Adipocyte (in vitro differentiated cells): ENCODE measurements at regions not wholly inside any gene's neighbourhood (a gene's known extent, or its start where the extent isn't known, plus 50 kb on each side); places are given as distances from the start of the nearest gene placed in this dataset.

Experiments used
- DNase-seq: peaks from one replicate; pipeline ENCODE4 v3.0.0-alpha.2; 2015; ENCODE audit warnings: low read depth
- H3K27me3 ChIP-seq: replicated peaks from 2 replicates; pipeline ENCODE4 v1.7.0; 2013; ENCODE audit warnings: mild to moderate bottlenecking, low read length, moderate library complexity; ENCODE audit not compliant: control insufficient read depth, insufficient read depth
- H3K36me3 ChIP-seq: 2 replicates; pipeline ENCODE4 v1.7.0; 2013; ENCODE audit warnings: low read length, mild to moderate bottlenecking, moderate library complexity; ENCODE audit not compliant: control insufficient read depth, insufficient read depth, severe bottlenecking
- H3K4me1 ChIP-seq: 2 replicates; pipeline ENCODE4 v1.7.0; 2013; ENCODE audit warnings: mild to moderate bottlenecking, low read length, moderate library complexity; ENCODE audit not compliant: control insufficient read depth, insufficient read depth
- H3K4me3 ChIP-seq: 2 replicates; pipeline ENCODE4 v1.7.0; 2013; ENCODE audit warnings: mild to moderate bottlenecking, low read length, moderate library complexity
- H3K9ac ChIP-seq: 2 replicates; pipeline ENCODE4 v1.7.0; 2013; ENCODE audit warnings: mild to moderate bottlenecking, low read length, moderate library complexity
- H3K9me3 ChIP-seq: 2 replicates; pipeline ENCODE4 v1.7.0; 2013; ENCODE audit warnings: mild to moderate bottlenecking, low read length, moderate library complexity; ENCODE audit not compliant: control insufficient read depth

- no peak for DNase-seq
Observed at GRCh38 chr16:8260140-8260539, 330.2 kb downstream of the TMEM114 start.

DNA sequence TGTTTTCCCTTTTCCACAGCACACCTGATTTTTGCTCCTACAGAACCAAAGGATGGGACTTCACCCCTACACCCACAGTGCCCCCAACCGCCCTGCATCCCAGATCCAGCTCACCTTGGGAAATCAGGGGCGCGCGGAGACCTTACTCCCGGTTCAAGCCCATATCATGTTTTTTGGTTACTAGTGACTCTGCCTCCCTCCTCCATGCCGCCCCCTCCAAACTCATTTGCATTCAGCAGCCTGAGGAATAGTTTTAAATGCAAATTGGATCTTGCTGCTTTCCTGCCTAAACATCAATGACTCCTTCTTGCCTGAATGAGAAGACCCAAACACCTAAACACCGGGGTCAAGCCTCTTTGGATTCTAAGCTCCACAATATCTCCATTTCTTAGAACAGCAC, 331.8 kb downstream of the TMEM114 start:
- H3K36me3 ChIP-seq = no peaks in the 10 kb centered on the region
- no peaks in the 10 kb centered on the region for H3K4me1 ChIP-seq

More at GRCh38 chr16:8260140-8260539, 330.2 kb downstream of the TMEM114 start:
- Histone ChIP-seq H3K9ac (no peak overlapping the region), H3K4me3 (no peak overlapping the region), H3K4me1 (no peaks in the 10 kb centered on the region), H3K27me3 (no peaks in the 10 kb centered on the region), H3K36me3 (no peaks in the 10 kb centered on the region), H3K9me3 (no peaks in the 10 kb centered on the region)

DNA sequence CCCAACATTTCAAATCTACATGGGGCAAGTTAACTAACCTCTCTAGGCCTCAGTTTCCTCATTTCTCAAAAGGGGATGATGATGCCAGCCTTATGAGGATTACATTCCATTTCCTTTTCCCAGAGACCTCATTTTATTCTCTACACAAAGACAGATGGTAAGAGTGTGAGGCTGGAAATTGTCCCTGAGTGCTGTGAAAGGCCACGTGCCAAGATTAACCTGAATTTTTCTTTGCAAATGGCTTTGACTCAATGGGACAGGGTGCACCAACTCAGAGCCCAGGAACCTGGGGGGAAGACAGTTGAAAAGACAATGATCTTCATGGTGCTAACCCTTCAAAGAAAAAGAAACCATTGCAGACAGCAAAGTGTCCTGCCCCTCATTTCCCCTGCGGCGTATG, 332.8 kb downstream of the TMEM114 start:
- no peak overlapping the region for H3K4me3 ChIP-seq
- H3K4me1 ChIP-seq = no peaks in the 10 kb centered on the region
- no peaks in the 10 kb centered on the region for H3K27me3 ChIP-seq
- no peak for DNase-seq
- H3K9me3 ChIP-seq = no peaks in the 10 kb centered on the region
- H3K36me3 ChIP-seq = no peaks in the 10 kb centered on the region
- no peak overlapping the region for H3K9ac ChIP-seq

More for the DNA sequence above, 331.8 kb downstream of the TMEM114 start:
- H3K9ac ChIP-seq = no peak overlapping the region
- no peaks in the 10 kb centered on the region for H3K9me3 ChIP-seq
- no peak overlapping the region for H3K4me3 ChIP-seq
- no peak for DNase-seq
- H3K27me3 ChIP-seq = no peaks in the 10 kb centered on the region

GRCh38 chr16:8254405-8254804, 335.9 kb downstream of the TMEM114 start:
- no peaks in the 10 kb centered on the region for H3K27me3 ChIP-seq
- H3K9ac ChIP-seq = no peak overlapping the region
- H3K9me3 ChIP-seq = no peaks in the 10 kb centered on the region
- no peaks in the 10 kb centered on the region for H3K4me1 ChIP-seq
- H3K4me3 ChIP-seq = no peak overlapping the region
- DNase-seq = no peak
- no peaks in the 10 kb centered on the region for H3K36me3 ChIP-seq

DNA sequence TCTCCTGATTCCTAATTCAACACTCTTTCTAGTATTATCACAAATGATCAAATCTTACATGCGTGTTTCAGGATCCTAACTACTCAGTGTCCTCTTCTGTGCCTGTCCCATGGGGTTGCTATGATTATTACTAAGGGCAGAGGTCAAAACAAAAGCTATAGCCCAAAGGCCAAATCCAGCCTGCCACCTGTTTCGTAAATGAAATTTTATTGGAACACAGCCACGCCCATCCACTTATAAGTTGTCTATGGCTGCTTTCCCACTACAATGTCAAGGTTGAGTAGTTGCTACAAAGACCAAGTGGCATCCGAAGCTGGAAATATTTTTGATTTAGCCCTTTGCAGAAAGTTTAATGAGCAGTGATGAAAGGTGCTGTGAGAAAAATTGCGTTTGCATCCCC, 336.6 kb downstream of the TMEM114 start:
- DNase-seq = no peak
- H3K4me3 ChIP-seq = no peak overlapping the region
- no peak overlapping the region for H3K9ac ChIP-seq
- H3K4me1 ChIP-seq = no peaks in the 10 kb centered on the region
- no peaks in the 10 kb centered on the region for H3K9me3 ChIP-seq
- H3K36me3 ChIP-seq = no peaks in the 10 kb centered on the region
- H3K27me3 ChIP-seq = no peaks in the 10 kb centered on the region

DNA sequence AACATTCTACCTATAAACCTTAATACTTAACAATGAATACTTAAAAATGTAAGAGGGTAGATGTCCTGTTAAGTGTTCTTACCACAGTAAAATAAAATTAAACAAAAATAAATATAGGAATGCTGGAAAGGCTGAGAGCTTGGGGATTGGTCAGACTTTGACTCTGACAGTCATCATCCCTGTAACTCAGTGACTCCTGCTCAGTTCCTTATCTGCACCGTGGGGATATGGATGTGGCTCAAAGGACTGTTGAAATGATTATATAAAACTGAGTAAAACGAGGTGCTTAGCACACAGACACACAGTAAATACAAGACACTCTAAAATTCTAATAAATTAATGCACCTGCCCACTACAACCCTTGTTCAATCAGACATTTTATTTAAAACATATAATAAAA, 338.6 kb downstream of the TMEM114 start:
- Histone ChIP-seq H3K4me3 (no peak overlapping the region), H3K9me3 (no peaks in the 10 kb centered on the region), H3K27me3 (no peaks in the 10 kb centered on the region), H3K36me3 (no peaks in the 10 kb centered on the region), H3K9ac (no peak overlapping the region), H3K4me1 (no peaks in the 10 kb centered on the region)
- no peak for DNase-seq

GRCh38 chr16:8251298-8251697, 339.0 kb downstream of the TMEM114 start:
- no peak for DNase-seq
- Histone ChIP-seq H3K36me3 (no peaks in the 10 kb centered on the region), H3K4me3 (no peak overlapping the region), H3K9ac (no peak overlapping the region), H3K9me3 (no peaks in the 10 kb centered on the region), H3K27me3 (no peaks in the 10 kb centered on the region), H3K4me1 (no peaks in the 10 kb centered on the region)

DNA sequence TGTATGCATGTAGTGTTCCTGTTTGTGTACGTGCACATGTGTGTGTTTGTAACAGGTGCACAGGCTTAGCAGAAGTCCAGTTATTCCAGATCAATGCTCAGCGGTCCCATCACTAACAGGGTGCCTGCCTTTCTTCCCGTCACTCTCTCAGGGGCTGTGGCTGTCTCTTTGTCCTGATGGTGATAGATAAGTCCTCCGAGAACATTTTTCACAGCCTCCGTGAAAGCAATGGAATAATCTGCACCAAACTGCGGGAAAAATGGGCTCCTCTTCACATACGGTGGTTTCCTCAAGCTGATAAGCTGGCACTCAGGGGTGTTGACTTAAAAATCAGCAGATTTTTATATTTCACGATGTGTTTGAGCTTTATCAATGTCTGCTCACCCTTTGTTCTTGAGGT, 342.3 kb downstream of the TMEM114 start:
- no peaks in the 10 kb centered on the region for H3K9me3 ChIP-seq
- no peak for DNase-seq
- H3K9ac ChIP-seq = no peak overlapping the region
- no peaks in the 10 kb centered on the region for H3K36me3 ChIP-seq
- no peaks in the 10 kb centered on the region for H3K27me3 ChIP-seq
- H3K4me1 ChIP-seq = no peaks in the 10 kb centered on the region
- H3K4me3 ChIP-seq = no peak overlapping the region

DNA sequence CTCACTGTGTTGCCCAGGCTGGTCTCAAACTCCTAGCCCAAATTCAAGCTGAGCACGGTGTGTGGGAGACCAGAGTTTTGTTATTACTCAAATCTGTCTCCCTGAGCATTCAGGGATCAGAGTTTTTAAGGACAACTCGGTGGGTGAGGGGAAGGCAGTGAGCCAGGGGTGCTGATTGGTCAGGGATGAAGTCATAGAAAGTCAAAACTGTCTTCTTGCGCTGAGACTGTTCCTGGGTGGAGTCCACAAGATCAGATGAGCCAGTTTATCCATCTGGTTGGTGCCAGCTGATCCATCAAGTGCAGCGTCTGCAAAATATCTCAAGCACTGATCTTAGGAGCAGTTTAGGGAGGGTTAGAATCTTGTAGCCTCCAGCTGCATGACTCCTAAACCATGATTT, 346.3 kb downstream of the TMEM114 start:
- Histone ChIP-seq H3K36me3 (no peaks in the 10 kb centered on the region), H3K4me3 (no peak overlapping the region), H3K27me3 (no peaks in the 10 kb centered on the region), H3K9ac (no peak overlapping the region), H3K9me3 (no peaks in the 10 kb centered on the region), H3K4me1 (no peaks in the 10 kb centered on the region)
- DNase-seq = no peak

GRCh38 chr16:8241408-8241807, 348.9 kb downstream of the TMEM114 start:
- no peaks in the 10 kb centered on the region for H3K4me1 ChIP-seq
- no peak overlapping the region for H3K9ac ChIP-seq
- no peak for DNase-seq
- H3K27me3 ChIP-seq = no peaks in the 10 kb centered on the region
- no peak overlapping the region for H3K4me3 ChIP-seq
- H3K36me3 ChIP-seq = no peaks in the 10 kb centered on the region
- H3K9me3 ChIP-seq = no peaks in the 10 kb centered on the region

DNA sequence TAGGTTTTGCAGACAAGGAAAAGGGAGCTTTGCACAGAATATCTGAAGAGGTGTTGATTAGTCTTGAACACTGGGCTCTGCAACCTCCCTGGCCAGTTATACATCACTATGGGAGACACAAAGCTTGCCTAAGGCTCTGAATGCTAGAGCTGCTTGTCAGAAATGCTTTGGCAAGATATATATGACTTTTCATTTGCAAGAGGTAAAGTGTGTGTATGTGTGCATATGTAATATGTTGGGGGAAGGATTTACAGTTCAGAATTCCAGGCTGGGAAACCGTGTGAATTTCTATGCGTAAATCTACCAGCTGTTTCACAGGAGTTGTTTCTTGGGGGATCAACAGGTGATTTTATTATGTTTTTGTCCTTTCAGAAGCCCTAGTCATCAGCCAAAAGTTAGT, 350.9 kb downstream of the TMEM114 start:
- Histone ChIP-seq H3K9me3 (no peaks in the 10 kb centered on the region), H3K4me3 (no peak overlapping the region), H3K4me1 (no peaks in the 10 kb centered on the region), H3K27me3 (no peaks in the 10 kb centered on the region), H3K9ac (no peak overlapping the region), H3K36me3 (no peaks in the 10 kb centered on the region)
- no peak for DNase-seq

GRCh38 chr16:8237452-8237851, 352.9 kb downstream of the TMEM114 start:
- Histone ChIP-seq H3K27me3 (no peaks in the 10 kb centered on the region), H3K4me1 (no peaks in the 10 kb centered on the region), H3K36me3 (no peaks in the 10 kb centered on the region), H3K9me3 (no peaks in the 10 kb centered on the region), H3K4me3 (no peak overlapping the region), H3K9ac (no peak overlapping the region)
- DNase-seq = no peak
